RWPE1 (cell line): ENCODE measurements at regions not wholly inside any gene's neighbourhood (a gene's known extent, or its start where the extent isn't known, plus 50 kb on each side); places are given as distances from the start of the nearest gene placed in this dataset.
A peak's percentile ranks its signal among the peaks of the same experiment; 100 is the strongest.
"Not testable (repeated sequence)": the region's sequence is repeated elsewhere in the genome, so short reads cannot be mapped to it uniquely, and the experiment has no call there.

Experiments used
- CTCF ChIA-PET: fragments of 350-600 bp; sonication (Branson Sonifier 250); formaldehyde crosslinking; extraction: SDS; loops from one replicate; lab custom pipeline; 2021; lab: Yijun Ruan, JAX
- POLR2A ChIA-PET: fragments of 400-600 bp; formaldehyde crosslinking; extraction: SDS; loops from one replicate; lab custom pipeline; 2020; ENCODE audit warnings: antibody characterized with exemption; ENCODE audit not compliant: low non-redundant PET; lab: Yijun Ruan, JAX
- DNase-seq: peaks from one replicate; pipeline ENCODE4 v3.0.0; 2012; ENCODE audit warnings: low spot score
- H3K27ac ChIP-seq: fragments of 450-650 bp; 2 replicates; pipeline ENCODE4 v1.5.1; 2017
- CTCF ChIP-seq: fragments of 450-650 bp; conservative IDR thresholded peaks from 2 replicates; pipeline ENCODE4 v1.5.1; 2017; ENCODE audit warnings: low read depth, mild to moderate bottlenecking

GRCh38 chr2:185278761-185279160 lies 459.8 kb upstream of the FSIP2 start:
- DNase-seq: no peak
- no peak for TF ChIP-seq CTCF
- ChIA-PET POLR2A (no interaction called here), CTCF (no interaction called here)
- H3K27ac ChIP-seq: no peak overlapping the region

- ChIA-PET POLR2A (no interaction called here), CTCF (no interaction called here)
- no peak overlapping the region for H3K27ac ChIP-seq
- peak; percentile 60 for TF ChIP-seq CTCF
- DNase-seq: peak; percentile 3
These were observed 458.6 kb upstream of the FSIP2 start for GRCh38 chr2:185279999-185280398.

GRCh38 chr2:185284696-185285095 lies 453.9 kb upstream of the FSIP2 start:
- CTCF ChIA-PET: interaction anchor here (0.6 kb wide), 1 partner anchor 1861 kb away, joined by 3 read pairs; no protein-coding TSS in a partner anchor

GRCh38 chr2:185290012-185290411 lies 448.6 kb upstream of the FSIP2 start:
- DNase-seq, POLR2A ChIA-PET, CTCF ChIA-PET, H3K27ac ChIP-seq: not testable (repeated sequence)

More at GRCh38 chr2:185284696-185285095, 453.9 kb upstream of the FSIP2 start:
- no peak for DNase-seq
- POLR2A ChIA-PET: no interaction called here
- TF ChIP-seq CTCF: no peak
- no peak overlapping the region for H3K27ac ChIP-seq

- POLR2A ChIA-PET: no interaction called here
- CTCF ChIA-PET: interaction anchor here (0.6 kb wide), 2 partner anchors 12 to 1006 kb away, joined by 3 read pairs; no protein-coding TSS in a partner anchor
- TF ChIP-seq CTCF: peak; percentile 55
- DNase-seq: peak; percentile 1
- no peak overlapping the region for H3K27ac ChIP-seq
These were observed 447.5 kb upstream of the FSIP2 start for GRCh38 chr2:185291035-185291647.

- DNase-seq: no peak
- H3K27ac ChIP-seq: no peak overlapping the region
- TF ChIP-seq CTCF: no peak
- ChIA-PET POLR2A (no interaction called here), CTCF (no interaction called here)
These were observed 438.7 kb upstream of the FSIP2 start for GRCh38 chr2:185299867-185300266.

GRCh38 chr2:185306119-185306518 lies 432.5 kb upstream of the FSIP2 start:
- CTCF ChIA-PET: no interaction called here
- TF ChIP-seq CTCF: no peak
- POLR2A ChIA-PET: no interaction called here
- H3K27ac ChIP-seq: no peak overlapping the region
- no peak for DNase-seq
